Tibial artery (tissue), 4 donors: ENCODE measurements at regions not wholly inside any gene's neighbourhood (a gene's known extent, or its start where the extent isn't known, plus 50 kb on each side); places are given as distances from the start of the nearest gene placed in this dataset.

Experiments
- DNase-seq, 2 donors: peaks; one replicate each; pipeline ENCODE4 v3.0.0-alpha.2; 2019
- H3K27ac ChIP-seq, 2 donors: fragments of 200-600 bp; sonication (generic) in 1 of 2; 1 replicate in 1 of 2; 2 replicates in 1 of 2; pipeline ENCODE4 v1.5.1; 2018 to 2019; ENCODE audit warnings: mild to moderate bottlenecking in 1 of 2
- H3K27me3 ChIP-seq, 2 donors: fragments of 200-600 bp; sonication (generic) in 1 of 2; one replicate each; pipeline versions ENCODE4 v1.5.1 to v1.6.0; 2016 to 2019
- H3K36me3 ChIP-seq, 3 donors: fragments of 200-600 bp; sonication (generic) in 2 of 3; one replicate each; pipeline ENCODE4 v1.5.1; 2016 to 2019; ENCODE audit warnings: mild to moderate bottlenecking in 2 of 3
- H3K4me1 ChIP-seq, 4 donors: fragments of 200-600 bp; sonication (generic) in 2 of 4; 1 replicate in 3 of 4; 2 replicates in 1 of 4; pipeline ENCODE4 v1.5.1; 2016 to 2019
- H3K4me3 ChIP-seq, 2 donors: fragments of 200-600 bp; sonication (generic) in 1 of 2; 1 replicate in 1 of 2; 2 replicates in 1 of 2; pipeline ENCODE4 v1.5.1; 2018 to 2019; ENCODE audit warnings: mild to moderate bottlenecking in 2 of 2
- H3K9me3 ChIP-seq, 3 donors: fragments of 200-600 bp; sonication (generic) in 1 of 3; one replicate each; pipeline ENCODE4 v1.5.1; 2016 to 2019
- CTCF ChIP-seq, 2 experiments: fragments of 200-600 bp in 1 of 2; fragments of 450-650 bp in 1 of 2; IDR thresholded peaks; one replicate each; pipeline ENCODE4 v1.5.1; 2017 to 2019; ENCODE audit warnings: antibody characterized with exemption in 2 of 2, mild to moderate bottlenecking in 1 of 2, moderate library complexity in 1 of 2
- intact Hi-C: fragments of 100-400 bp; cut with DNase I; formaldehyde crosslinking; loops from one replicate; pipeline ENCODE4 v1.15.0; 2023; ENCODE audit warnings: low total_unique reads

DNA sequence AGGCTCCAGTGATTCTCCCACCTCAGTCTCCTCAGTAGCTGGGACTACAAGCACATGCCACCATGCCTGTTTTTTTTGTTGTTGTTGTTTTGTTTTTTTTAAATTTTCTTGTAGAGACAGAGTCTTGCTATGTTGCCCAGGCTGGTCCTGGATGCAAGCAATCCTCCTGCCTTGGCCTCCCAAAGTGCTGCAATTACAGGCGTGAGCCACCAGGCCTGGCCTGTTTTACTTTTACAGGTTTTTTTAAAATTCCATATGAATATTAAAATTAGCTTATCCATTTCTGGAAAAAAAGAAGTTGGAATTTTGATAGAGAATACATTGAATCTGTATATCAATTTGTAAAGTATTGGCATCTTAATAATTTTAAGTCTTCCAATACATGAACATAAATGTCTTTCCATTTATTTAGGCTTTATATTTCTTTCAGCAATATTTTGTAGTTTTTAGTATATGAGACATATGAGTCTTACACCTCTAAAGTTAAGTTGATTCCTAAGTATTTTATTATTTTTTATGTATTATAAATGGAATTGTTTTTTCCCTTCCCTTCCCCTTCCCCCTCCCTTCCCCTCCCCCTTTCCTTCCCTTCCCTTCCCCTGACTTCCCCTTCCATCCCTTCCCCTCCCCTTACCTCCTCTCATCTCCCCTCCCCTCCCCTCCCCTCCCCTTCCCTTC is 323.5 kb upstream of the SALL1 start:
- DNase-seq, result no peak
- no peak overlapping the region for H3K4me3 ChIP-seq
- no peaks in the 10 kb centered on the region for H3K27me3 ChIP-seq
- H3K9me3 ChIP-seq, result no peaks in the 10 kb centered on the region
- no peaks in the 10 kb centered on the region for H3K4me1 ChIP-seq
- no peak overlapping the region for H3K27ac ChIP-seq
- H3K36me3 ChIP-seq, result no peaks in the 10 kb centered on the region
- intact Hi-C loops, result no loop called here
- no peak for TF ChIP-seq CTCF (IDR thresholded peaks at IDR 0.05)

DNA sequence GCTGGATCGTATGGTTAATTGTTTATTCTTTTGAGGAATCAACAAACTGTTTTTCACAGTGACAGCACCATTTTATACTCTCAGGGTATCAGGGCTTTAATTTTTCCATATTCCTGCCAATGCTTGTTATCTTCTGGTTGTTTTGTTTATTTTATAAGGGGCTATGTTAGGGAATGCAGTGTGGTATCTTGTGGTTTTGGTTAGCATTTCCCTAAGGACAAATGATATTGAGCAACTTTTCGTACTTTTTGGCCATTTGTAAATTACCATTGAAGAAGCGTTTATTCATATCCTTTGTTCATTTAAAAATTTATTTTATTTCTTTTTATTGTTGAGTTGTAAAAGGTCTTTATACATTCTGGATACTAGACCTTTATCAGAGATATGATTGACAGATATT is 322.0 kb upstream of the SALL1 start:
- Histone ChIP-seq H3K4me3 (no peak overlapping the region), H3K9me3 (no peaks in the 10 kb centered on the region), H3K36me3 (no peaks in the 10 kb centered on the region), H3K4me1 (no peaks in the 10 kb centered on the region), H3K27ac (no peak overlapping the region), H3K27me3 (no peaks in the 10 kb centered on the region)
- TF ChIP-seq CTCF (IDR thresholded peaks at IDR 0.05), result no peak
- intact Hi-C loops, result no loop called here
- DNase-seq, result no peak

DNA sequence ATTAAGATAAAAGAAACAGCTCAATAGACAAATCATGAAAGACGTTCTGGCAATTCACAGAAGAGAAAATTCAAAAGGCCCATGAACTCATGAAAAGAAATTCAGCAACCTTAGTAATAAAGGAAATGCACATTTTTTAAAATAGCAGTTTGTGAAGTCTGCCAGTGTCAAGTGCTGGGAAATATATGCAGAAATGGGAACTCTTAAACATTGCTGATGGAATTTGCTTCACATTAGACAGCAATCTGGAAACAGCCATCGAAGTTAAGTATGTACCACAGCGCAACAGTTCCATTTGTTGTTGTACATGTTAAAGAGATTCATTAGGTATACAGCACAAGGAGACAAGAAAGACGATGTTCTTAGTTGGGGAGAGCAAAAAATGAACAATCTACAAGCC is 319.4 kb upstream of the SALL1 start:
- intact Hi-C loops, result no loop called here
- Histone ChIP-seq H3K4me1 (no peaks in the 10 kb centered on the region), H3K9me3 (no peaks in the 10 kb centered on the region), H3K27me3 (no peaks in the 10 kb centered on the region), H3K36me3 (no peaks in the 10 kb centered on the region), H3K27ac (no peak overlapping the region), H3K4me3 (no peak overlapping the region)
- DNase-seq, result no peak
- TF ChIP-seq CTCF (IDR thresholded peaks at IDR 0.05), result no peak

GRCh38 chr16:51464996-51465395 is 313.9 kb upstream of the SALL1 start:
- intact Hi-C loops, result no loop called here
- no peak overlapping the region for H3K4me3 ChIP-seq
- no peak for TF ChIP-seq CTCF (IDR thresholded peaks at IDR 0.05)
- H3K27ac ChIP-seq, result no peak overlapping the region
- no peaks in the 10 kb centered on the region for H3K36me3 ChIP-seq
- H3K27me3 ChIP-seq, result no peaks in the 10 kb centered on the region
- H3K4me1 ChIP-seq, result no peaks in the 10 kb centered on the region
- no peaks in the 10 kb centered on the region for H3K9me3 ChIP-seq
- DNase-seq, result no peak

DNA sequence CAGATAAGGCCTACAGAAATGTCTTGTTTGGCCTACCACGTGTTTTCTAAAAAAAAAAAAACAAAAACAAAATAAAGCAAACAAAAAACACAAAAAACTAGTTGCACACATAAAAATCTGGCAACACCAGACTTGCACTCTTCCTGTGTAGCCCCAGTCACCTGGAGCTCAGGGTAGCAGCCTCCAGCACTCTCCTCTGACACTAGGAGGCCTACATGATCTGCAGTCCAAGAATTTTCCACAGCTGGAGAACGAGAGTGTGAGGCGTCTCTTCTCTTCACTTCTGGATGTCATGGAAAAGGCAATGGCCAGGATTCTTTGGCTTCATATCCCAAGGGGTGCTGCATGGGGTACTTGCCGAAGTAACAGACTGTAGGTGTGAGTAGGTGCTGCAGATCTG is 310.2 kb upstream of the SALL1 start:
- Histone ChIP-seq H3K27ac (no peak overlapping the region), H3K9me3 (no peaks in the 10 kb centered on the region), H3K4me1 (no peaks in the 10 kb centered on the region), H3K4me3 (no peak overlapping the region), H3K36me3 (no peaks in the 10 kb centered on the region), H3K27me3 (no peaks in the 10 kb centered on the region)
- intact Hi-C loops, result no loop called here
- no peak for DNase-seq
- no peak for TF ChIP-seq CTCF (IDR thresholded peaks at IDR 0.05)
